ENCODE measurements at regions not wholly inside any gene's neighbourhood (a gene's known extent, or its start where the extent isn't known, plus 50 kb on each side); places are given as distances from the start of the nearest gene placed in this dataset.

DNA sequence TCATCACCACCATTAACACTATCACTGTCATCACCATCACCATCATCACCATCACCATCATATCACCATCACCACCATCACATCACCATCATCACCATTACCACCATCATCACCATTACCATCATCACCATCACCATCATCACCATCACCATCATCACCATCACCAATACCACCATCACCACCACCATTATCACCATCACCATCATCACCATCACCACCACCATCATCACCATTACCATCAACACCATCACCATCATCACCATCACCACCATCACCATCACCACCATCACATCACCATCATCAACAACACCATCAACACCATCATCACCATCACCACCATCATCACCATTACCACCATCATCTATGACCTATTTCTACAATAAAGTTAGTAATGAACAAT is 86.1 kb upstream of the PDE10A start:
- no peak for DNase-seq (ENCODE audit: low read depth)

DNA sequence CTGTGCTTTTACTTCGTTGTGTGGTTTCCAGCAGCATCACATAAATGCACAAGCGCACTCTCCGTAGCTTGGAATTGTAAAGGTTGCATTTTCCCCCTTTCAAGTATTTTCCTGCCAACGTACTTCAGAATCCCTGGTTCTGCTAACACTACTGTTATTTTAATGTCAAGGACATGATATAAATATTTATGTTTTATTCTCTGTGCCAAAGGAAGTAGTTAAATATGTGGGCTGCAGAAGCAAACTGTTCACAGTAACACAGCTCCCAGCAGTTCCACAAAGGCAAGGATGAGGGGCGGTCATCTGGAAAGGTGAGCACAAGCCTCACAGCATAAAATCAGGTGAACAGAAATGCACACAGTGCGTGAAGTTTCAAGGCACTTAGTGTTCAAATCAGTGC is 85.3 kb upstream of the PDE10A start:
- DNase-seq (ENCODE audit: low read depth), result no peak

DNA sequence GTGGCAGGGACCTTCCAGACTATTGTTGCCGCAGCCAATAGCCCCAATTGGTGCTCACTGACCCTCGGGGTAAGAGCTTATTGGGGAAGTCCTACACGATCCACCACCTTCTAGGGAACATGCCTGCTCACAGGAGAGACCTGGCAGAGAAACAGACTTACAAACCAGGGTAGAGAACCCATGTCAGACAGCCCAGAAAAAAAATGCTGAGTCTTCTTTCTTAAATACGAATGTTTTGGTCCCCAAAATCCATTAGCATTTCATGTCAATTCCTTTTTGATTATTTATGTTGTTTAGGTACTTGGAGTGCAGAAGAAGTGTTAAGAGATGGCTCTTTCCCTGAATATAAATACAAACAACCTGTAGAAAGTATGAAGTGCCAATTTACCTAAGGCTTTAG is 84.9 kb upstream of the PDE10A start:
- DNase-seq (ENCODE audit: low read depth), result no peak

DNA sequence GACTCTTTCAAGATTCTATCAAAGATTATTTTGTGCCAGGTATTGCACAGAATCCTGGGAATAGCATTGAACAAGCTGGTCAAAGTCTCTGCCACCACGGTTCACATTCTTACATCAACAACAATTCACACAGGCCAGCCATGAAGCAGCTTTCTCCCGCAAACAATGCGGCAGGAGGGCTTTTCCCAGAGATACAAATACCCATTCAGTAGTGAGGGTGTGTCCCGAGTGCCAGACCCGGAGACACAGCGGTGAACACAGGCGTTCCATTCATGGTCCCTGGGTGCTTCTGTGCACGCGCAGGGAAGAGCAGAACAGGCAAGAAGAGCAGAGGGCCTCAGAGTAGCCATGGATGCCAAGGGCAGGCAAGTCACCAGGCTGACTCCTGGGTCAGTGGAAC is 83.3 kb upstream of the PDE10A start:
- no peak for DNase-seq (ENCODE audit: low read depth)

DNA sequence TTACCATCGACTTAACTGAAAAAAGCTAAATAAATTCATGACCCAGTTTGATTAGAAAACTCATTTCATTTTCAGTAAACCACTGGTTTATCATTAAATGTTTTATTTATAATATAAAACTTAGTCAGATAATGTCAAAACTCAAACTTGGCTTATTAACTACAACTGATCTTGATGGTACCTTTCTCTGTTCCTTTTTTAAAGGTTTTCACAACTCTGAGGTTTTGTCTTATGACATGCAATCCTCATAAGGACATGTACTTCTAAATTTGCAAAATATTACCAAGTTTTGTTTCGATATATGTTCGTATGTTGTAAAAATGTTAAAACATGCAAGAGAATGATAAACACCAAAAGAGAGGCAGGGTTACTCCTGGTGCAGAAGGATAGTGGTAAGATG is 82.5 kb upstream of the PDE10A start:
- DNase-seq (ENCODE audit: low read depth), result no peak

DNA sequence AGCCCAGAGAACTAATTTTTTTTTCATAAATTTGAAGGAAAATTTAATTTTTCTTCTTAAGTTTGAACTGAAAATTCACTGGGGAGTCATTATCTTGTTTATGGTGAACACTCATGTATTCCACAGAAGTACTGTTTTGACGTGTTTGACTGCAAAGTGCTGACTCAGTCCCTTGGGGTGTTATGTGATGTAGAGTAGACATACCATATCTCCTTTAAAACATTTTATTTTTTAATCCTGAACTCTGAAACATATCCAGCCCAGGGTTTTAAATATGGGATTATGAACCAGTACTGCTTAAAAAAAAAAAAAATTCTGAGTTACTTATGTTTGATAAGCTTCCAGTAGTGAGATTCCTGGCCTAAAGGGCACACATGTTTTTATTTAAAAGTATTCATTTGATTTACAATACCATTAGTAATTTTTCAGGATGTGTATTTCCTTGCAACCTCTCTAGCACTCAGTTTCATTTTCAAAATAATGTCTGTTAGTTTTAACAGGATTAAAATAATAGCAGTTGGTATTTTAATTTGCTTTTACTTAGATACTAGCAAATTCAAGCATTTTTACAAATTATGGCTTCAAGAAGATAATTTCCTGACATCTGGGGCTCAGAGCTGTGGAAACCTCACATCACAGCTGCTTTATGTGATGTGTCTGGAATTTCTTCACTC is 81.7 kb upstream of the PDE10A start:
- DNase-seq (ENCODE audit: low read depth), result no peak

DNA sequence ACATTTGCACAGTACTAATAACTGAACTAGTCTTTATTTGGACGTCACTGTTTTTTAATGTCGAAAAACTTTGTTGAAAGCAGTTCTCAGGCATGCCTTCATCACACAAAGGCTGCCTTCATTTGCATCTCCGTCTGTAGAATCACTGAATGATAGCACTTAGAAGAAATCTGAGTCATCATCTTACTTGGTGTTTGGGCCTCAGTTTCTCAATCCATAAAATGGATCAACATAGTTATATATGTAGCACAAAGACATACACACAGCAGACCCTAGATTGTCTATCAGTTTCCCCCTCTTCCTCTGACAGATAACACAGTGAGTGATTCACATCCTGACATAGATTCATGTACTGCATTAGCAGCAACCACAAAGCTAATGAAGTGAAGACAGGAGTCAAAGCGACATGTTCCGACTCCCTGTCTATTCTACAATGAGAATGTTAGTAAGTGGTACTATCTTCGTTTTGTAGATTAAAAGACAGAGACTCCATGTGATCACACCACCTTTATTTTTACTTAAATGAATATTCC is 80.4 kb upstream of the PDE10A start:
- DNase-seq (ENCODE audit: low read depth), result no peak

DNA sequence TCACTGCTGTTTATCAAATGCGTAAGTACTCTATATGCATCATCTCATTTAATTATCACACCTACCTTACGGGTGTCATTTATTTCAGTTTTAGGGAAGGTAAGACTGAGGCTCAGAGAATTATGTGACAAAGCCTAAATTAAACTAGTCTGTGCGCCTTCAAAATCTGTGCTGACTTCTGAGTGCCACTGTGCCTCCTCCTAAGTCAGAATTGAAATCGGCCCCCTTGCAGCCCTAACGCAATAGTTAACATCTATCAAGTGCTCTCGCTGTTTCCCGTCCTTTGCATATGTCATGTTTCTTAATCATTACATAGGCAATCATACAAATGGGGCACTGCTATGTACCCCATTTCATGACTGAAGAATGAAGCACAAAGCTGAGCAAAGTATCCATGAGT is 79.0 kb upstream of the PDE10A start:
- no peak for DNase-seq (ENCODE audit: low read depth)

DNA sequence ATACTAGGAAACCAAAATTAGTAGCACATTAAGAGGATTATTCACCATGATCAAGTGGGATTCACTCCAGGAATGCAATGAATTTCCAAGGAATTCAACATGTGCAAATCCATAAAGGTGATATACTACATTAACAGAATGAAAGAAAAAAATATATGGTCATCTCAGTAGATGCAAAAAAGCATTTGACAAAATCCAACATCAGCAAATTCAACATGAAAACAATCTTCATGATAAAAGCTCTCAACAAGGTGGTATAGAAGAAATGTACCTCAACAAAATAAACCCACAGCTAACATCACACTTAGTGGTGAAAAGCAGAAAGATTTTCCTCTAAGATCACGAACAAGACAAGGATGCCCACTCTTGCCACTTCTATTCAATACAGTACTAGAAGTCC is 74.4 kb upstream of the PDE10A start:
- no peak for DNase-seq (ENCODE audit: low read depth)

DNA sequence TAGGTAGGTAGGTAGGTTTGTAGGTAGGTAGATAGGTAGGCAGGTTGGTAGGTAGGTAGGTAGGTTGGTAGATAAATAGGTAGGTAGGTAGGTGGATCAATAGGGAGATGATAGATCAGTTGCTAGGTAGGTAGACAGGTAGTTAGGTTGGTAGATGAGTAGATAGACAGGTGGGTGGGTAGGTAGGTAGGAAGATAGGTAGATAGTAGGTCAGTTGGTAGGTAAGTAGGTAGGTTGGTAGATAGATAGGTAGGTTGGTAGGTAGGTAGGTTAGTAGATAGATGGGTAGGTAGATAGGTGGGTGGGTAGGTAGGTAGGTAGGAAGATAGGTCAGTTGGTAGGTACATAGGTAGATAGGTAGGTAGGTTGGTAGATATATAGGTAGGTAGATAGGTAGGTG is 72.0 kb upstream of the PDE10A start:
- no peak for DNase-seq (ENCODE audit: low read depth)

DNA sequence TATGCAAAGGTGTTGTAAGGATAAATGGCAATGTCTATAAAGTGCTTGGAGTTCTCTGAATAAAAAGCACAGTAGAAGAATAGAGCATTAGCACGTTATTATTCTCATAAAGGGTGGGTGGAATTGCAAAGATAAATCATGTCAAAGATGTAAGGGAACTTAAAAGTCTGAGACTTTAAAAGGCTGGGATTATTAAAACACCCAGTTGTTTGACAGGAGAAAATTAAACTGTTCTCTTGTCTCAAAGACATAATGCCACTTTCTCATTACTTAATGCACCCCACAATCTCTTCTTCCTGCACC is 70.4 kb upstream of the PDE10A start:
- DNase-seq (ENCODE audit: low read depth), result no peak

DNA sequence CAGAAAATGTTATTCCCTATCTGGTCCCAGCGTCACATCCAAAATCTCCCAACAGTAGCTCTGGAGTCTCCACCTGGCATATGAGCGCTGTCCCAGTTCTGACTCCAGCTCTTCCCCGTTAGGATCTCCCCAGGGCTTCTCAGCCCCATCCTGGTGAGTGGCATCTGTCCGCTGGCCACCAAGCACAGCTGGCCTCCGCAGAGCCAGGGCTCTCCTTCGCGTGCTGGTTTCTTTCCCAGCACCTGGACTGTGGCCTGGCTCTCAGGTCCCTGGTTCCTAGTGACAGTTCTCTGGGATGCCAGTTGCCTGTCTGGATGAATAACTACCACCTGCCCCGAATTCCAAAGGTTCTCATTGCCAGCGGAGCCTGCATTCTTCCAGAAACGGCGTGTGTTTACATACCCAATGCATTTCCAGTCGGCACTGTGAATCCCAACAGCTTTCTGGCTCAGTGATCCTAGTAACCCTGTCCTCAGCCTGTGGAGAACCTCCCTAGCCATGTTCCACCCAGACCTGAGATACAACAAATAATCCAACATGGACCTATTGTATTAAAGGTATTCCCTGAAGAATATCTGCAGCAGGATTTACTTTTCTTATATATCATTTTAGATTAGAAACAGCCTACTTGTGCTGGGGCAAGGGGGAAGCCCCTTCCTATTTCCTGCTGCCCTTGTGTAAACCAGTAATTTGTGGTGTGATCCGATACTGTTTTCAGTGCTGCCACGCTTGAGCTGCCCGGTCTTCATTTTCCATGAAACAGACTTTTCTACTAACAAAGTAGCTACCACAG is 69.9 kb upstream of the PDE10A start:
- DNase-seq (ENCODE audit: low read depth), result no peak

DNA sequence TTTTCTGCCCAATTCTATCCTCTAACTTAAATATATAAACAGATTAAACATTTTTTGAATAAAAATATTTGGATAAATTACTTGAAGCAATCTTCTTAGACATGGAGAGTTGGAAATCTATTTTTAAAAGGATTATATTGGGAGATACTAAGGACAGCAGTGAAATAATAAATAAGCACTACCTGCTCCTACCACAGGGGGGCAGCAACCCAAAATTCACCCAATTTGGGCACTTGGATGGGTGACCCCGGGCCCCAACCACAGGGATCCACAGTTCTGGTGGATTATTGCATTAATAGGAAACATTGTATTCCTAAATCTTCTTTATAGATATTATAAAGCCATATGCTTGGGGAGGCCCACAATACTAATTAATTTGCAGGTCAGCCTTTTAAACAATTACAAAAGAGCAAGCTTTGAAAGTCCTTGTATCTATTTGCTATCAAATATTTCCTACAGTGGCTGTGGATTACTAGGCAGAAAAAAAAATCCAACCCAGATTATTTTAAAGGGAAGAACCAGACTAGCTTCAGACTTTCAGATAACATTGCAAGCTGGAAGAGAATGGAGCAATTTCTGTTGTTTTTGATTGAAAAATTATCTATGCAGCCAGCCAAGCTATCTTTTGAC is 66.4 kb upstream of the PDE10A start:
- peak; percentile 7 for DNase-seq (ENCODE audit: low read depth)

DNA sequence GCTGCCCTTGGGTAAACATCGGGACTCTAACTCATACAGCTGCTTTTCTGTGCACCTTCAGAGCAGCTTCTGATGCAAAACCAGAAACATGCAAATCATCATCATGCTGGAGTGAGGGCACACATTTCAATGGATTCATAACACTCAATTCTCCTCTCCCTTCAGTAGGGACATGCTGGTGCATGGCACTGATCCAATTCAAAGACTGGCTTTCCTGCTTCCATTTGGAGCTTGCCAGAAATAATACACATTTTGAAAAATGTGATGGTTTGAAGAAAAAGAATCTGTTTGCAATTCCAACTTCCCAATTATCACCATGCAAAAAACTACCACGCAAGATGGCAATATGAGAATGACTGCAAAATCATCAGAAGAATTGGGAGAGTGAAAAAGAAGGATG is 65.2 kb upstream of the PDE10A start:
- no peak for DNase-seq (ENCODE audit: low read depth)

DNA sequence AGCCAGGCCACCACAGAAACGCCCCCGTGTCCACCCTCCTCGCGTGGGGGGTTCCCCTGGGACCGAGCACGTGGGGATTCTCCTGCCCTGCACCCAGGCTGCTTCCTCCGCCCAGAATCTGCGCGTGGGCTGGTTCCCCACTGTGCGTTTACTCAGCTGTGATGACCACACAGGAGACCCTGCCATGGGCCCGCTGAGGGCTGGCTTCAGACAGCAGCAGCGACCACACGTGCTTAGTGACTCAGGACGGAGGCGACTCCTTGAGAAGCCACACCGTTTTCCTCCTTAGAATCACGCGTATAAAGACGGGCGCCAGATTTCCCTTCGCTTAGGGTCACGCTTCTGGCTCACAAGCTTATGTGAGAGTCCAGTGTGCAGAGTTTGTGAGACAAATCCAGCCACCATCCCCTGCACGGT is 63.9 kb upstream of the PDE10A start:
- no peak for DNase-seq (ENCODE audit: low read depth)

DNA sequence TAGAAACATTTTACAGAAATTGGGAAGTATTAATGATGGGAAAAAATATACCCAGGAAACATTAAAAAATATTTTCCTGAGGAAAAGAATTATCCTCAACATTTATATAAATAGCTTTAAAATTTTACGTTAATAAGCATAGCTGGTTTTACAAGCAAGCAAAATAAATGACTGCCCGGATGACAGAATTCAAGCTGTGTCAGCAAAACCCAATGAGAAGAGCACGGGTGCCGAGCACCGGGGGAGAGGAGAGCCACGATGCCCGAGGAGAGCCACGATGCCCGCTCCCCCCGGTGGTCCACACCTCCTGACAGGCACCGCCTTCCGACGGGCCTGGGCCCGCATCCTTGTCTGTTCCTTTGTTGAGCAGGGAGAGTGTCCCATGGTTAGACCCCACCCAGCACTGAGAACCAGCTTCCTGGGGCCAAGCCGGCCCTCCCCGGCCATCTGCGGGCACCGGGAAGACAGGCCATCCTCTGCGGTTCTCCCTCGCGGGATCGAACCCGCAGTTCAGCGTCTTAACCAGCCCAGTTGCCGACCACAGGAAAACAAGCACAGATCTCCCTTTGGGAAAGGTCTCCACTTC is 63.3 kb upstream of the PDE10A start:
- no peak for DNase-seq (ENCODE audit: low read depth)

DNA sequence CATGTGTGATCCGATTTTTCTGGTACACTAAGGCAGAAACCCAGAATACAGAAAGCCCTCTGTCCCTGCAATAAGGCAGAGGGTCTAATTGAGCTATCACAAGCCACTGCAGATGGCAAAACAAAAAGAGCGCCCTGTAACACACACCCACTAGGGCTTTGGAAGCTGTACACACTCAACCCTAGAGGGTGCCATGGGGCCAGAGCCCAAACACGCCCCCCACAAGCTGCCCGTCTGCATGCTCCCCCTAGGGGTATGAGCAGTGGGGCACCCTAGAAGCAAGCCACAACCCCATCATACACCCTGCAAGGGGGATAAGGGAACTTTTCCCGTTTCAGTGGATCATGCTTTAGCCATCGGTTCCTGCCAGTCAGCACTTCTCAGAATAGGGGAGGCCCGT is 62.2 kb upstream of the PDE10A start:
- DNase-seq (ENCODE audit: low read depth), result no peak

DNA sequence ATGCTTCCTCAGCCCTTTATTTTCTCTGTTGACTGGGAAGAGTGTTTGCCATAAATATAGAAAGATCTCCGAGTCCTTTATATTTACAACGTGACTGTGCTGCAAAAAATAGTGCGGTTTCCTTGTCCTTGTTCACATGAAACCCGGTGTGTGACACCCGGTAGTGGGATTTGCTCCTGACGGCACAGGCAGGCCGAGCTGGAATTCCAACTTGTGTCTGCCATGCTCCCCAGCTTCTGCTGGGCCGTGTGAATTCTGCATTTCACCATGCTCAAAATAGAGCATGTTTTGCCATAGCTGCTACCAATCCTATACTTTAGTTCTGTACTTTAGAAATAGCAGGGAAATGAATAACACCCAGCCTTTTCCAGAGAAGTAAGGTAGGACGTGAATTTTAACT is 60.3 kb upstream of the PDE10A start:
- DNase-seq (ENCODE audit: low read depth), result no peak

DNA sequence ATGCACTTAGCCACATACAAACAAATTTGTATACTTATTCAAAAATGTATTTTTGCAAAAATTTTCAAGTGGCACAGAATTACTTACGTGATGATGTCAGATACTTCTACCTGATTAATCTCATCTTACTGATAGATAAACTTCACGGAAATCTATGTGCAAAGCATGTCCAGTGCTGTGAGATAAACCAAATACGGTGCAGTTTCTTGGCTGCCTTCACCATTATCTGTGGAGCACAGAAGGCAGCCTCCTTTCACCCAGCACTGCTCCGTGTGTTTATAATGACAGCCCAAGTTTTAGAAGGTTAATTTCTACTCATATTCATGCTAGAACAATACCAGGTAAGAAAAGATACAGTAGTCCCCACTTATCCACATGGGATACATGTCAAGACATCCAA is 59.0 kb upstream of the PDE10A start:
- no peak for DNase-seq (ENCODE audit: low read depth)

DNA sequence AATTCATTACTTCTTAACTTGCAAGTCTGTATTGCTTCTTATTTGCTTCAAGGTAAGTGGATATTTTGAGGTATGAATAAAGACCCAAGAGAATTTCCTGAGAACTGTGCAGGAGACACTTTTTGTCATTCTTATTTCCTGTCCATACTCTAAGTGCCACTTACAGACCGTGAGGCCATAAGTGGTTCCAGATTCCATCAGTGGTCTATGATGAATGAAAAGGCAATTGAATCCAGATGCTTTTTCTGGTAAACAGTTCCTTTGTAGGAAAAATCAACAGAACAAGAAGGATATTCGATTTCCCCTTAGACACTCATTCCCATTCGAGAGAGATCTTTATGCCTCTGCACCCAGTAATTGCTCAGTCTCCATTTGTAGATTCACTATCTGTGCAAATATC is 58.3 kb upstream of the PDE10A start:
- no peak for DNase-seq (ENCODE audit: low read depth)

DNA sequence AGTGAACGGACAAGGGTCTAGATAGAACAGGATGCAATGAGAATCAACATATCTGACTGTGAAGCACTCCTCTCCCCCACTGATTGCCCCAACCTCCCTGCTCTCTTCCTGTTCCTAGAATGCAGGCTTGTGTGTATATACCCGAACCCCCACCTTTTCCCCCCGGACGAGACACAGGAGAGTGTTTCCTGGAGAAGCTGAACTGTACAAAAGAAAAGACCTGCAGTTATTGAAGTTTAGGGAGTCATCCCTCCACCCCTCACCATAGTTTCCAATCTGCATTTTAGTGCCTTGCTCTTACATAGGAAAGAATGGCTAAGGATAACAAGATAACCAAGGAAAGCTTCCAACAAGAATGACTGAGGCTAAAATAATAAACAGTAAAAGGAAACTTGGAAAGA is 55.5 kb upstream of the PDE10A start:
- DNase-seq (ENCODE audit: low read depth), result no peak

DNA sequence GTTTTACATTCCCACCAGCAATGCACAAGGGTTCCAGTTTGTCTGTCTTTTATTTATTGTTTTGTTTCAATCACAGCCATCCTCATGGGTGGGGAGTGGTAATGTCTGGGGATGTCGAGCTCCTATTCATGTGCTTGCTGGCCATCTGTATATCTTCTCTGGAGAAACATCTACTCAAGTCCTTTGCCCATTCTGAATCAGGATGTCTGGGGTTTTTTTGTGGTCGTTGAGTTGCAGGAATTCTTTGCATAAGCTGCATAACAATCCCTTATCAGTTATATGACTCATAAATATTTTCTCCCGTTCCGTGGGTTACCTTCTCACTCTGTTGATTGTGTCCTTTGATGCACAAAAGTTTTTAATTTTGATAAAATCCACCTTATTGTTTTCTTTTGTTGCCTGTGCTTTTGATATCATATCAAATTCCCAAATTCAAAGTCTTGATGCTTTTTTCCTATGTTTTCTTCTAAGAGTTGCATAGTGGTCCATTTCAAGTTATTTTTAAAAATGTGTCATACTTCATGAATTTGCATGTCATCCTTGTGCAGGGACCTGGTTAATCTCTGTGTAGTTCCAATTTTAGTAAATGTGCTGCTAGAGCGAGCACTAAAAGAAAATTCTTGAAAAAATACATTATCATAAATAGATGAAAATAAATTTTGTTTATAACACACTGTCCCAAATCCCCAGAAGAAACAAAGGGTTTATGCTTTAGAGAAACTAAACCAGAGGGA is 54.9 kb upstream of the PDE10A start:
- no peak for DNase-seq (ENCODE audit: low read depth)
